GM21360 (cell line): ENCODE measurements at regions not wholly inside any gene's neighbourhood (a gene's known extent, or its start where the extent isn't known, plus 50 kb on each side); places are given as distances from the start of the nearest gene placed in this dataset.
"Not testable (repeated sequence)": the region's sequence is repeated elsewhere in the genome, so short reads cannot be mapped to it uniquely, and the experiment has no call there.

Experiments used
- ATAC-seq: cut with Tn5 transposase; IDR thresholded peaks from one replicate; pipeline ENCODE4 v1.9.1; 2021; ENCODE audit warnings: mild to moderate bottlenecking, moderate library complexity; ENCODE audit not compliant: unreplicated experiment

DNA sequence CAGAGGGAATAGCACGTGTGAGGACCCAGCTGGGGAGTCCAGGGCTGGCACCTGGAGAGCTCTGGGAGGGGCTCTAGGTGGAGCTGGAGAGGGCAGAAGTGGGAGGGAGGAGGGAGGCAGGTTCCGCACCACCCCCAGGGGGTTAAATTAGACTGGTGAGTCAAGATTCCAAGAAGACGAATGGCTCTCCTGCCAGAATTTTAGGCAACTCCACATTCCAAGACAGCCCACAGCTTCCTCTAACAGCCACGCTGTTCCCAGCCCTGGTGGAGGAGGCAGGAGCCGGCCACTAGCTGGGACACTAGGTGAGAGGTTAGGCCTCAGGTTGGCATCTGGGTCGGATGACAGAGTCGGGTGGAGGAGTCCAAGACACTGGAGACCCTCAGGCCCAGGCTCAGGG lies 60.2 kb downstream of the TFAP2C start:
- ATAC-seq: no peak

DNA sequence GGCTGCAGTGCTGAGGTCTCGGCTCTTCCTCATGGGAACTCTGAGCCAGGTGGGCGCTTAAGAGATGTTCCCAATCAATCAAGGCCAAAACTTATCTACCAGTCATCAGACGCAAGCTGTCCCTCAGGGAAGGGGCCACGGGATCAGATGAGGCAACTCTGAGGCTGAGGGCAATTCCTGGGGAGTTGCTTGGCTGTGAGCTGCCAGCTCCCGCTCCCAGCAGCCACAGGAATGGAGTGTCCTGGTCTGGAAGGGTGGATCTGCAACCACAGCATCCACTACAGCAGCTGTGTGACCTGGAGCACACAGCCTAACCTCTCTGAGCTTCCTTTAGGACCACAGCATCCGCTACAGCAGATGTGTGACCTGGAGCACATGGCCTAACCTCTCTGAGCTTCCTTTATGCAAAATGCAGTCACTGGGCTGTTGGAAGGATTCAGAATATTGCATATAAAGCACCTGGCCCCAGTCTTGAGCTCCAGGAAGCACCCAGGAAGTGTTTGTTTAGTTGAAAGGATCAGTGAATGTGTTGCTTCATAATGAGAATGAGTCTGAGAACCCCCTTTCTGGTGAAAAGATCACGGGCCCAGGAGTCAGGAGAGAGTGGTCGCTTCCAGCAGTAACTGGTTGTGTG lies 60.9 kb downstream of the TFAP2C start:
- no peak for ATAC-seq

DNA sequence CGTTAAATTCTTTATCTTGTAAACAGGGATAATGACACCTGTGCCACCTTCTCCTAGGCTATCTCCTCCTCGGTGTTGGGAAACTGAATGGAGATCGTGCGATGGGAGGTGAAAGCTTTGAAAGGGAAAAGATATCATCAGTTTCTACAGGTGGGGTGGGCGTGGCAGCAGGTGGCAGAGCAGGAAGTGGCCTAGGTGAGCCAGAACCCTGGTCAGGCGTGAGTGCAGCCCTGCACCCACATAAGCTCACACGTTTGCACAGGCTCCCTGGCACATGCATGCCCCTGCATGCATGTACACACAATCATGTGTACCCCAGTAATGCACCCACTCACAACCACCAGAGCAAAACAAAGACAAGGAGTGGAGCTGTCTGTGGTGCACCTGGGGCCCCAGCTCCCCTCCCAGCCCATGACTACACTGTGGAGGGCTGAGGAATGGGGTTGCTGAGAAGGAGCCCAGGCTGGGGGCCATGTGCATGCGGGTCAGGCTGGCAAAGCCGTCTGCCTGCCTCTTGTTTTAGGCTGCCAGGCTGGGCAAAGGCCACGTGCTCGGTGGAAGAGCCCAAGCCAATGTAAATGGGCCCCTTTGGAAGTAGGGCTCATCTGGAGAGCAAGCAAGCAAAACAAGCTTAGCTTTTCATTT lies 61.5 kb downstream of the TFAP2C start:
- ATAC-seq: no peak

DNA sequence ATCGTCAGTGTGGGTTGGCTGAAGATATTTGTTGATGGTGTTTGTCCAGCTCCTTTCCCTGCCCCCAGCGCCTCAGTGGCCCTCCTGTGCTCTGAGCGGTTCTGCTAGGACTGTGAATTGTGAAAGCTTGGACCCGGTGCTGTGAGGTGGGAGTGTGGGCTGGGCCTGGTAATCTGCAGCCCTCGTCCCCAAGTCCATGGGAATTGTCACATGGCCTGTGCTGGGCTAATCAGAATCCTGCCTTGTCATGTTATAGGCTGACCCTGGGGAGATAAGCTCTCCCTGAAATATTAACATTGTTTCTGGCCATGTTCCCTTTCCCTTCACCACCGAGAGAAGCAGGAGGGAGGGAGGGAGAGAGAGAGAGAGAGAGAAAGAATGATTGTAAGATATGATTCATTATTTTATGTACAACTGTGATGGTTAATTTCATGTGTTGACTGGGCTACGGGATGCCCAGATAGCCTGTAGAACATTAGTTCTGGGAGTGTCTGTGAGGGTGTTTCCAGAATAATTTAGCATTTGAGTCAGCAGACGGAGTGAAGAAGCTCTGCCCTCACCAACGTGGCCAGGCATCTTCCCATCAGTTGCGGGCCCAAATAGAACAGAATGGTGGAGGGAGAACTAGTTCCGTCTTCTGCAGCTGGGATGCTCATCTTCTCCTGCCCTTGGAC lies 62.4 kb downstream of the TFAP2C start:
- no peak for ATAC-seq

DNA sequence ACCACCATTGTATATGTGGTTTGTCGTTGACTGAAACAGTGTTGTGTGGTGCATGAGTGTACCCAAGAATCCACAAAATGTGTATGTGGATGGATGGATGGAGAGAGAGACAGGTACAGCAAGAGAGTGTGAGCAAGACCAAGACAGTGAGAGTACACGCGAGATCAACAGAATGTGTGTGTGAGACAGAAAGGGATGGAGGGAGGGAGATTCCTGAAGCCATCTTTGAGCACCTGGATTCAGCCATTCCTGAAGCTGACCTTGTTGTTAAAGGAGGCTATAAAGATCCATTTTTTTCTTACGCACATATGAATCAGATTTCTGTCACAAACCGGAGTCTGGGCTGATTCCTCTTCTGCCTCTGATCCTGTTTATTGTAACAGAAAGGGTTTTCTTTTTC lies 64.1 kb downstream of the TFAP2C start:
- no peak for ATAC-seq

DNA sequence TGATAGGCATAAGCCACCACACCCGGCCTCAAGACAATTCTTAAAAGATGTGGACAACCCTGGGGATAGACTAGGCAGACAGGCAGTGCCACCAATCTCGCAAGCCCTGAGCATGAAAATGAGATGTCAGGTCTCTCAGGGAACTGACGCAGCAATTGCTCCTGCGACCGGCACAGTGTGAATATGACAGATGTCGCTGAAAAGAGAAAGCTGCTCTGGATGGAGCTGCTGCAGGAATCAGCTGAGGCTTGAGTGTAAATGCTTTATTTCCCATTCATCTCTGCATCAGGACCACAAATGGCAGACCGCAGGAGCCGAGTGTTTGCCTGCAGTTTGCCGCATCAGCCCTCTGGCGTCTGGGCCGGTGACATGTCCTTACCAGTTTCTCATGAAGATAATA lies 68.4 kb downstream of the TFAP2C start:
- no peak for ATAC-seq

DNA sequence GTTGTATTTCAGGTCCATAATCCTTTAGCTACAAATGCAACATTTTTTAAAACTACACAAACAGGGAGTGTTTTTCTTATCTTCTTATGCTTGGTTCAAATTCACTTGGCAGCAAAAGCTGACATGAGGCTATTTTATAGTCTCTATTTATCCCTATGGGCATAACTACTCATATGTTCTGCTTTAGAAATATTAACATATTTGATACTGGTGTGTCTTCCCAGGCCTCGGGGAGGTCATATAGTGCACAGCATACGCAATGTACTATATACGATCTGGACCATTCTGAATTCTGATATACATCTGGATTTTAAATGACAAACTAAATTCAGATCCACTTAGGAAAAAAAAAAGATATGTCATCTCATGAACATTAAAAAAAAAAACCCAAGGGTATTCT lies 69.2 kb downstream of the TFAP2C start:
- no peak for ATAC-seq

DNA sequence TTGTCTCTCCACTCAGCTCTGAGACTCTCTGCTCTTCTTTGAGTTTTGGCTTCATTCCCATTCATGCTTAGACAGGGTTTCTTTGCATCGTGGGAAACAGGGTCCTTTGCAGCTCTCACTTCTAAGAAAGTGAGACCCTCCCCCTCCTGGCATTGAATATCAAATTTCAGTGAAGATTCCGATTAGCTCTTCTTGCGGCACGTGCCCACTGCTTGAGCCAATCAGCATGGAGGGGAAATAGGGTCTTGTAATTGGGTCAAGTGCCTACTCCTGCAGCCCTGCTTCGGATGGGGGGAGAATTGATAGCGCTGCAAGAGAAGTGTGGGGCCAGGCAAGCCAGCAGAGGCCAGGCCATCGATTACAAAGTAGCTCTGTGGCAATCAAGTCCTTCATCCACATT lies 69.6 kb downstream of the TFAP2C start:
- no peak for ATAC-seq

DNA sequence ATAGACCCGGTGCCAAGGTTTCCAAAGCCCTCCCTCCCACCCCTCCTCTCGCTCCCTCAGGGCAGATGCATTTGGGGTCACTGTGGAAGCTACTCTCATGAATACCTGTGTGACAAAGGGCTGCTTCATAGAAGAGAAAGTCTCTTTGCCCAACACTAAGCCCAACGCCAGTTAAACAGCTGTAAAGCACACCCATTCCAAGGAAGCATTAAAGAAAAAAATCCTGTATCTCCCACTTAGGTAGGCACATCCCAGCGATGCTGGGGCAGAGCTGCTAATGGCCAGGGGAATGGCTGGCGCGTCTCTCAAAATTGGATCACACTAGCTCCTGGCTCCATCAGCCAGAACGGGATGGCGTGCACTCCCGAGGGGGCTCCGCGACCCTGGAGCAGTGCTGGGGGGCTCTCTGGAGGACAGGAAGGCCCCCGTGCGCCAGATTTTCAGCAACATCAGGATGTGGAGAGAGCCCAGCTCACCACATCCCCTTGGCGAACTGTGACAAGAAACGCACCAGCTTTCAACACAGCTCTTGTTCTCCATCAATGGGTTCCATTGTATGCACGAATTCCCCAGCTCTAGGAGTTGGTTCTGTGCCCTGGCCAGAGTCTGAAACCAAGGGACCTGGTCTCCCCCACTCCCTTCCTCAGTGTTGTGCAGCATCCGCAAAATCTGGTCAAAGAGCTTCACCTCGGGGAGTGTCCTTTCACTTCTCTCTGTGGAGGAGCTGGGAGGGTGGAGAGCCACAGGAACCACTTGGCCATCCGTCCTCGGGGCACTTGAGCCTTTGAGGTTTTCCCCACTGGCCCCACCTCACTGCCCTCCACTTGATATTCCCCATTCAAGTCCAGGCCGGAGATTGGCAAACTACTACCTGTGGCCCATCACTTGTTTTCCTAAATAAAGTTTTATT lies 74.1 kb downstream of the TFAP2C start:
- no peak for ATAC-seq

DNA sequence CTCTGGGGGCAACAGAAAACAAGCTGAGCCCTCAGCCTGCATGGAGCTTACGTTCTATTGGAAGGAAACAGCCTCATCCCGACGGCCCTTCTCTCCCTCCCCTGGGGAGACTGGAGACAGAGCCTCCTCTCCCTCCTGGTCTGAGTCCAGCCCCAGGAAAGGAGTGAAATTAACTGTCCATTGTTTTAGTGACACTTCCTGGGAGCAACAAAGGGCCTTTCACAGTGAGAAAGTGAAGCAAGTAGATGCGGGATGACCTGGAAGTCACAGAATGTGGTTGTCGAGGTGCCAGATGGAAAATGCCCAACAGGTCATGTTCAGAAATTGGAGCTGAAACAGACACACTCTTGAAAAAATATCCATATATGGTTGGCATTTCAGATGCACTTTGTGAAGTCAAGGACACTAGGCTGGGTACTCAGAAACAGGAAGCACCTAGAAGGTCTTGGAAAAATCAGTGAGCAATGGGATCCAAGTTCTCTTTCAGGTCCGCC lies 77.8 kb downstream of the TFAP2C start:
- ATAC-seq: no peak

DNA sequence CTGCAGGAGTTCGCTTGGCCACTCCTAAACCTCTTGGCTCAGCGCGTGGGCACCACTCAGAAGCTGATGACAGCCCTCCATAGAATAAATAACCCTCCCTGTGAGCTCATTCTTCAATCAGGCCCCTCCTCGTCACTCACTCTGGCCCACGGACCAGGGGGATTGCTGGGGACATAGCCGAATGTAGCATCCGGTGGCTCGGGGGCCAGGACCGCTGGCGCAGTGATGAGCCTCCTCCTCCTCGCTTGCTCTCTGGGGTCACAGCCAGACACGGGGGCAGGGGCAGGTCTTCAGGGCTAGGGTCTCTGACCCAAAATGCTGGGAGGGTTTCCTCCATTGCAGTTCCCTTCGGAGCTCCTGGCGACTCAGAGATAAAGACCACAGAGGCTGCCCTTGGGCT lies 79.9 kb downstream of the TFAP2C start:
- no peak for ATAC-seq

DNA sequence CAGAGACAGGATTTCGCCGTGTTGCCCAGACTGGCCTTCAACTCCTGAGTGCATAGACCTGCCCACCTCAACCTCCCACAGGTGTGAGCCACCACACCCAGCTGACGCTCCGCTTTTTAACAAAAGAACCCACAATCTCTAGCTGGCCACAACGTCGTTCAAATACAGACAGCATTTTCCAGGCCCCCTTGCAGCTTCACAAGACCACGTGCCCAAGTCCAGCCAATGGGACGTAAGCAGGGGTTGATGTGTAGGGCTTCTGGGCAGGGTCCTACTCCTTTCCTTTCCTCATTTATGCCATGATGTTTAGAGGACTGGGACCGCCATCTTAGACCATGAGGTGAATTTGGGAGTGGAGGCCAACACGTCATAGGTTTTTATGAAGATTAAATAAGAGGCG lies 81.0 kb downstream of the TFAP2C start:
- ATAC-seq: no peak

DNA sequence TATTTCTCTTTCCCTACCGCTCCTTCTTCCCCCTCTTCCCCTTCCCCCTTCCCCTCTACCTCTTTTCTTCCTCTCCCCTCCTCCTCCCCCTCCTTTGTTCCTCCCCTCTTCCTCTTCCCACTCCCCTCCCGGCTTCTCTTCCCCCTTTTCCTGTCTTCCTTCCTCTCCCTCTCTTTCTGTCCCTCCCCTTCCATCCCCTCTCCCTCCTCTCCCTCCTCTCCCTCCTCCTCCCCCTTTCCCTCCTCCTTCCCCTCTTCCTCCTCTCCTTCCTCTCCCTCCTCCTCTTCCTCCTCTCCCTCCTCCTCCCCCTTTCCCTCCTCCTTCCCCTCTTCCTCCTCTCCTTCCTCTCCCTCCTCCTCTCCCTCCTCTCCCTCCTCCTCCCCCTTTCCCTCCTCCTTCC lies 81.5 kb downstream of the TFAP2C start:
- not testable (repeated sequence) for ATAC-seq

DNA sequence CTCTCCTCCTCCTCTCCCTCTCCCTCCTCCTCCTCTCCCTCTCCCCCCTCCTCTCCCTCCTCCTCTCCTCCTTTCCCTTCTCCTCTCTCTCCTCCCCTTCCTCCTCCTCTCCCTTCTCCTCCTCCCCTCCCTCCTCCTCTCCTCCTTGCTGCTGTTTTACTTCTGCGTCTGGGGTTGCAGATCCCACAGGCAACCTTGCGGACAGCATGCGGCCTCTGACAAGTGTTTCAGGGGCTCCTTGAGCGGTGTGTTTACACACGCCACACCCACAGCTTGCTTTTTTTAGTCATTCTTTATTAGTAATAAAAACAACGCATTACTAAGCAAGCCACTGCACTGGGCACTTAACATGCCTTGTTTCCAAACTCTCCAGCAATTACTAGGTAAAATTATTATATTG lies 81.9 kb downstream of the TFAP2C start:
- ATAC-seq: no peak

DNA sequence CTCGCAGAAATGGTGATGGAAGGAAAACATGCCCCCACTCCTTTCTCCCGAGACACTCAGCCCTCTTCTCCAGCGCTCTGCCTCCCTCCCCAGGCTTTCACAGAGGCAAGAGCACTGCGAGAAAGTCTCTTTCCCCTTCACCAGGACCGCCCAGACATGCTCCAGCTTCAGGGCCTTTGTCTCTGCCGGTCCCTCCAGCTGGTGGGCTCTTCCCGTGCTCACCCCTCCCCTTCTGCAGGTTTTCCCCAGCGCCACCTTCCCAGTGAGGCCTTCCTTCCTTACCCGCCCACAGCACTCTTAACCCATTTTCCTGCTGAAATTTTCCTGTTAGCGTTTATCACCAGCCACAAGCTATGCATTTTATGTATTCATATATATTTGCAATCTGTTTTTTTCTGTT lies 86.2 kb downstream of the TFAP2C start:
- ATAC-seq: no peak

DNA sequence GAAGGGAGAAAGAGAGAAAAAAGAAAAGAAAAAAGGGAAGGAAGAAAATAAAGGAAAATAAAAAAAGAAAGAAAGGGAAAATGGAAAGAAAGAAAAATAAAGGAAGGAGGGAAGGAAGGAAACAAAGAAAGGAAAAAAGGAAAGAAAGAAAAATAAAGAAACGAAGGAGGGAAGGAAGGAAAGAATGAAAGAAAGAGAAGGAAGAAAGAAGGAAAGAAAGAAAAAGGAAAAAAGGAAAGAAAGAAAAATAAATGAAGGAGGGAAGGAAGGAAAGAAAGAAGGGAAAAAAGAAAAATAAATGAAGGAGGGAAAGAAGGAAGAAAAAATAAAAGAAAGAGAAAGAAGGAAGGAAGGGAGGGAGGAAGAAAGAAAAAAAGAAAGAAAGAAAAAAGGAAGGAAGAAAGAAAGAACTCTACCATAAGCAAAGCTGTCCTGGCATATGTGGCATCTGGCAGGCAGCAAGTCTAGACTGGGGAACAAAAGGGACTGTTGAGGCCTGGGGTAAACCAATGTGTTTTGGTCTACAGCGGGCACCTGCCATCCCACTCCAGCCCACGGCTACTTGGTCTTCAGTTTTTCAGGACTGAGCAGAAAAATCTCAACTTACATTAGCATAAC lies 86.9 kb downstream of the TFAP2C start:
- ATAC-seq: no peak

DNA sequence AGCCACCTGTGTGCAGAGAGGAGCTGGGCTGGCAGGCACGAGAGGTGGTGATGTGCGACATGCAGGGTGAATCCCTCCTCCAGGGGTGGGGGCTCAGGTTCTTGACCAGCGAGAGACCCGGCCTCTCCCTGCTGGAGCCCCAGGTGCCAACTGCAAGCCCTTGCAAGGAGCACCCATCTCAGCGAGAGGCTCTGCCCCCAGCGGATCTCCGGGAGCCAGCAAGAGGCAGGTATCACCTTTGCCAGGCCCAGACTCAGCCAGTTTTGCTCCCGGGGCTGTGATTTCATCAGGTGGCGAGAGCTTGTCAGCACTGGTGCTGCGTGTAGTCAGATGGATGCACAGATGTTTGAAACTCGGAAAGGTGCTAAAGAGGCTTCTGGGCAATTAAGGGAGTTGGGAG lies 87.7 kb downstream of the TFAP2C start:
- ATAC-seq: no peak

DNA sequence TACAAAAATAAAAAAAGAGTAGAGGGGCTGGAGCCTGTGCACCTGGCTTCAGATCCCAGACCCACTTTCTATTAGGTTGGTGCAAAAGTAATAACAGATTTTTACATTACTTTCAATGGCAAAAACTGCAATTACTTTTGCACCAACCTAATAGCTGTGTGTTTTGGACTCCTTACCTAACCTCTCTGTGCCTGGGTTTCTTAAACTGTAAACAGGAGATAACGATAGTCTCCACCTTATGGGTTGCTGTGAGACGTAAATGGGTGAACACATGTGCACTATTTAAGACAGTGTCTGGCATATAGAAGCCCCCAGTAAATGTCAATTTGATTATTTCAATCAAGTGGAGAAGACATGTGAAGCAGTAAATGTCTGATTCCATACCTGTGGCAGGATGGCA lies 89.7 kb downstream of the TFAP2C start:
- ATAC-seq: no peak

DNA sequence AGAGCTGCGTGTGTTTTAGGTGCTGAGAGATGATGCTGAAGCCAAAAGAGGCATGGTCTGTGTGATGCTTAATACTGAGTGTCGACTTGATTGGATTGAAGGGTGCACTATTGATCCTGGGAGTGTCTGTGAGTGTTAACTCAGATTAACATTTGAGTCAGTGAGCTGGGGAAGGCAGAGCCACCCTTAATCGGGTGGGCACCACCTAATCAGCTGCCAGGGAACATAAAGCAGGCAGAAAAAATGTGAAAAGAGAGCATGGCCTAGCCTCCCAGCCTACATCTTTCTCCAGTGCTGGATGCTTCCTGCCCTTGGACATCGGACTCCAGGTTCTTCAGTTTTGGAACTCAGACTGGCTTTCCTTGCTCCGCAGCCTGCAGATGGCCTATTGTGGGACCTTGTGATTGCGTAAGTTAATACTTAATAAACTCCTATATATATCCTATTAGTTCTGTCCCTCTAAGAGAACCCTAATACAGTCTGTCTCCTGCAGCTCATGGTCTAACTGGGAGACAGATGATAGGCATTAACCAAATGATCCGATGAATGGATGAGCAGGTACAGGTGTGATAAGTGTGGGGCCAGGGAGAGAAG lies 91.6 kb downstream of the TFAP2C start:
- no peak for ATAC-seq

DNA sequence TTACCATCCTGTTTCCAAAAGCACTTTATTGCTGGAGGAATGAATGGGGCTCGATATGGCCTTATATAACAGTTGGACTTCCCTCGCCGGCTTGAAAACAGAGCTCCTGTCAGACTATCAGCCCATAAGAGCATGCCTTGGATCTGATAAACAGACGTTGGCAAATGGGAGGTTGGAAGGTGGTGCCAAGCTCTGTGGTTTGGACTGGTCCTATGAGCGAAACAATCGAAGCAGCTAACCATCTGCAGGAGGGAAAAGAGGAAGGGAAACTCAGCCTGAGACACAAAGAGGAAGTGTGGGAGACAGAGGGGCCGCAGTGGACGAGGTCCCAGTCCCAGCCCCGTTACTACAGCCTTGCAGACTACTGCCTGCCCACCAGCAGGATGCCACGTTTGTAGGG lies 92.9 kb downstream of the TFAP2C start:
- ATAC-seq: no peak

DNA sequence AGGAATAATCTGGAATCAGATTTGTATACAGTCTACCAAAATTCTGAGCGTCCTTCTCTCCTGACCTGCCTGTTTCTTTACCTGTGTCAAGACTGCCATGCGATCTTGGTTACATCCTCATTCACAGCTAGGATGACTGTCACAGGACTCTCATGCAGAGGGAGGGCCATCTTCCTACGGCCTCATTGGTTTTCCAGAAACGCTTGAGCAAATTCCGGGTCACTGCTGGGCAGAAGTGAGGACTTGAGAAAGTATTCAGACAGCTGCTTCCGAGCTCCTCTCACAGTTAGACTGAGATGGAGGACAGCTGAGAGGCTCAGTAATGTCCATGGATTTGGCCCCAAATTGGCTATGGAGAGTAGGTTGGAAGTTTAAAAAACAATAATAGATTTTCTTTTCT lies 94.2 kb downstream of the TFAP2C start:
- ATAC-seq: no peak
